ENCODE measurements at regions not wholly inside any gene's neighbourhood (a gene's known extent, or its start where the extent isn't known, plus 50 kb on each side); places are given as distances from the start of the nearest gene placed in this dataset.
A peak's percentile ranks its signal among the peaks of the same experiment; 100 is the strongest.

GRCh38 chr6:6810727-6811126, 222.2 kb downstream of the LY86 start:
- DNase-seq (no peak), ATAC-seq (no peak)
- peak overlapping the region in 9 of 12 donors; percentile 23 to 59 (median 46) for H3K4me3 ChIP-seq
- H3K9me3 ChIP-seq: no peaks in the 10 kb centered on the region
- peak overlapping the region in 11 of 12 donors; percentile 7 to 79 (median 69) for H3K27ac ChIP-seq
- TF ChIP-seq, protein P1, sequence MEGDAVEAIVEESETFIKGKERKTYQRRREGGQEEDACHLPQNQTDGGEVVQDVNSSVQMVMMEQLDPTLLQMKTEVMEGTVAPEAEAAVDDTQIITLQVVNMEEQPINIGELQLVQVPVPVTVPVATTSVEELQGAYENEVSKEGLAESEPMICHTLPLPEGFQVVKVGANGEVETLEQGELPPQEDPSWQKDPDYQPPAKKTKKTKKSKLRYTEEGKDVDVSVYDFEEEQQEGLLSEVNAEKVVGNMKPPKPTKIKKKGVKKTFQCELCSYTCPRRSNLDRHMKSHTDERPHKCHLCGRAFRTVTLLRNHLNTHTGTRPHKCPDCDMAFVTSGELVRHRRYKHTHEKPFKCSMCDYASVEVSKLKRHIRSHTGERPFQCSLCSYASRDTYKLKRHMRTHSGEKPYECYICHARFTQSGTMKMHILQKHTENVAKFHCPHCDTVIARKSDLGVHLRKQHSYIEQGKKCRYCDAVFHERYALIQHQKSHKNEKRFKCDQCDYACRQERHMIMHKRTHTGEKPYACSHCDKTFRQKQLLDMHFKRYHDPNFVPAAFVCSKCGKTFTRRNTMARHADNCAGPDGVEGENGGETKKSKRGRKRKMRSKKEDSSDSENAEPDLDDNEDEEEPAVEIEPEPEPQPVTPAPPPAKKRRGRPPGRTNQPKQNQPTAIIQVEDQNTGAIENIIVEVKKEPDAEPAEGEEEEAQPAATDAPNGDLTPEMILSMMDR (IDR thresholded peaks at IDR 0.05): no peak
- intact Hi-C loops (cut with DNase I): no loop called here
- no peaks in the 10 kb centered on the region for H3K36me3 ChIP-seq
- WGBS, 4 donors: 67 to 77% (median 75%) methylated on average over 6 of the region's 6 CpGs
- peaks cover 0 to 45% (median 16%) of the 10 kb centered on the region in 12 donors for H3K4me1 ChIP-seq
- H3K27me3 ChIP-seq: no peaks in the 10 kb centered on the region

GRCh38 chr6:6811128-6812009, 222.8 kb downstream of the LY86 start:
- Histone ChIP-seq H3K9me3 (no peaks in the 10 kb centered on the region), H3K27ac (peak overlapping the region in 11 of 12 donors; percentile 7 to 79 (median 69)), H3K27me3 (no peaks in the 10 kb centered on the region), H3K4me1 (peaks cover 0 to 42% (median 16%) of the 10 kb centered on the region in 12 donors), H3K36me3 (no peaks in the 10 kb centered on the region), H3K4me3 (peak overlapping the region in 10 of 12 donors; percentile 23 to 59 (median 42))
- no peak for TF ChIP-seq POLR2A (IDR thresholded peaks at IDR 0.05)
- WGBS, 4 donors: 36 to 44% (median 39%) methylated on average over 16 of the region's 16 CpGs
- ATAC-seq (peak; percentile 29 to 90 (median 65)), DNase-seq (peak in 2 of 5 donors; percentile 44 to 59)
- intact Hi-C loops (cut with DNase I): no loop called here

GRCh38 chr6:6812427-6812826, 223.9 kb downstream of the LY86 start:
- H3K4me1 ChIP-seq: peaks cover 0 to 31% (median 8%) of the 10 kb centered on the region in 12 donors
- H3K36me3 ChIP-seq: no peaks in the 10 kb centered on the region
- DNase-seq (no peak), ATAC-seq (no peak)
- H3K4me3 ChIP-seq: no peak overlapping the region
- WGBS, 4 donors: 98 to 100% (median 99%) methylated on average over 2 of the region's 2 CpGs
- H3K27ac ChIP-seq: peak overlapping the region in 7 of 12 donors; percentile 30 to 79 (median 69)
- no peak for TF ChIP-seq POLR2A (IDR thresholded peaks at IDR 0.05)
- TF ChIP-seq, protein P1 (IDR thresholded peaks at IDR 0.05): no peak
- no peaks in the 10 kb centered on the region for H3K9me3 ChIP-seq
- no peaks in the 10 kb centered on the region for H3K27me3 ChIP-seq
- intact Hi-C loops (cut with DNase I): no loop called here

- no peaks in the 10 kb centered on the region for H3K36me3 ChIP-seq
- H3K9me3 ChIP-seq: no peaks in the 10 kb centered on the region
- no peak for ATAC-seq
- peaks cover 0 to 22% (median under 1%) of the 10 kb centered on the region in 12 donors for H3K4me1 ChIP-seq
- no peak for DNase-seq
- intact Hi-C loops (cut with DNase I): no loop called here
- no peak overlapping the region for H3K27ac ChIP-seq
- TF ChIP-seq, protein P1 (IDR thresholded peaks at IDR 0.05): no peak
- TF ChIP-seq POLR2A (IDR thresholded peaks at IDR 0.05): no peak
- 77 to 87% (median 84%) methylated on average over 5 of the region's 5 CpGs for WGBS, 4 donors
- H3K27me3 ChIP-seq: no peaks in the 10 kb centered on the region
- no peak overlapping the region for H3K4me3 ChIP-seq
Measured at GRCh38 chr6:6815732-6816131, 227.2 kb downstream of the LY86 start.

Data from heart left ventricle (tissue), 16 donors.